ENCODE measurements at regions not wholly inside any gene's neighbourhood (a gene's known extent, or its start where the extent isn't known, plus 50 kb on each side); places are given as distances from the start of the nearest gene placed in this dataset.

DNA sequence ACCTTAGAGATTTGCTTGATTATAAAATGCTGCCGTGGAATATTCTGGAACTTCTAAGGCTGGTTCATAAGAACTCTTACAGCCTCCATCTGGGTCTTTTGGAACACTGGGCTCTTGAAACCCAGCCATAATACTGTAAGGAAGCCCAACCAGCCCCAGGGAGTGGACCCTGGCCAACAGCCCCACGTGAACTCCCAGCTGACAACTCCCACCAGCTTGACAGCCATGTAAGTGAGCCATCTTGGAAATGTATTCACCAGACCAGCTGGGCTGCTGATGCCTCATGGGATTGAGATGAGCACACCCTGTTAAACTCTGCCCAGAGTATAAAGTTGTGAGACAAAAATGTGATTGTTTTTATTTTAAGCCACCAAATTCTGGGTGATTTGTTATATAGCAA, 378.7 kb upstream of the RAG2 start:
- TF ChIP-seq EZH2 (IDR thresholded peaks at IDR 0.05; ENCODE audit: insufficient read depth, poor library complexity, severe bottlenecking) (no peak), EZH2phosphoT487 (IDR thresholded peaks at IDR 0.05; ENCODE audit: insufficient read depth, low read depth) (no peak)

Data from GM23248 (cell line).